OCI-LY3 (cell line): ENCODE measurements at regions not wholly inside any gene's neighbourhood (a gene's known extent, or its start where the extent isn't known, plus 50 kb on each side); places are given as distances from the start of the nearest gene placed in this dataset.

Source experiments
- H2AFZ ChIP-seq: fragments of 200-600, 300-600 bp; shearing (Covaris generic); 2 replicates; pipeline ENCODE4 v1.6.0; 2014; ENCODE audit warnings: antibody characterized with exemption, low read depth, low read length
- H3K27ac ChIP-seq: fragments of 200-600, 300-600 bp; sonication (generic); 2 replicates; pipeline ENCODE4 v1.5.1; 2014; ENCODE audit warnings: mild to moderate bottlenecking, low read length, moderate library complexity, mixed read lengths
- H3K27me3 ChIP-seq: fragments of 200-600, 300-600 bp; sonication (generic); 2 replicates; pipeline ENCODE4 v1.6.1; 2014; ENCODE audit warnings: low read depth, low read length, mixed read lengths
- H3K36me3 ChIP-seq: fragments of 200-600, 300-600 bp; sonication (generic); replicated peaks from 2 replicates; pipeline ENCODE3; 2014; ENCODE audit warnings: low read depth, low read length, mixed read lengths
- H3K4me1 ChIP-seq: fragments of 300-600, 200-600 bp; sonication (generic); 2 replicates; pipeline ENCODE4 v1.6.1; 2014; ENCODE audit warnings: low read length, mixed read lengths
- H3K4me2 ChIP-seq: fragments of 200-600, 300-600 bp; sonication (generic); 2 replicates; pipeline ENCODE4 v1.6.1; 2014; ENCODE audit warnings: low read length, mixed read lengths
- H3K4me3 ChIP-seq: fragments of 300-600, 200-600 bp; sonication (generic); 2 replicates; pipeline ENCODE4 v1.5.1; 2014; ENCODE audit warnings: antibody characterized with exemption, mild to moderate bottlenecking, low read length, moderate library complexity
- H3K79me2 ChIP-seq: fragments of 300-600, 200-600 bp; shearing (Covaris generic); 2 replicates; pipeline ENCODE4 v1.6.1; 2014; ENCODE audit warnings: mild to moderate bottlenecking, low read length, mixed read lengths
- H3K9ac ChIP-seq: fragments of 300-600, 200-600 bp; shearing (Covaris generic); 2 replicates; pipeline ENCODE4 v1.6.0; 2014; ENCODE audit warnings: mild to moderate bottlenecking, low read length, moderate library complexity
- H3K9me3 ChIP-seq: fragments of 200-600, 300-600 bp; shearing (Covaris generic); 2 replicates; pipeline ENCODE4 v1.6.1; 2014; ENCODE audit warnings: low read length, mixed read lengths; ENCODE audit not compliant: insufficient read depth
- H4K20me1 ChIP-seq: fragments of 200-600, 300-600 bp; sonication (generic); 2 replicates; pipeline ENCODE4 v1.6.1; 2016; ENCODE audit warnings: low read length, mixed read lengths; ENCODE audit not compliant: insufficient read depth
- CTCF ChIP-seq: fragments of 200-600, 300-600 bp; sonication (generic); IDR thresholded peaks from 2 replicates; pipeline ENCODE4 v1.5.1; 2014; ENCODE audit warnings: antibody characterized with exemption, low read length, low read depth
- EZH2phosphoT487 ChIP-seq: fragments of 200-600 bp; shearing (Covaris generic); IDR thresholded peaks from 2 replicates; pipeline ENCODE4 v1.6.1; 2018; ENCODE audit warnings: antibody characterized with exemption, mixed run types, low read depth

GRCh38 chr2:175355246-175355645, 173.7 kb upstream of the ATP5MC3 start:
- Histone ChIP-seq H3K9ac (no peak overlapping the region), H3K79me2 (no peaks in the 10 kb centered on the region), H3K27me3 (no peaks in the 10 kb centered on the region), H3K27ac (no peak overlapping the region), H4K20me1 (no peaks in the 10 kb centered on the region), H3K9me3 (no peaks in the 10 kb centered on the region), H3K36me3 (no peaks in the 10 kb centered on the region), H3K4me2 (no peak overlapping the region), H3K4me3 (no peak overlapping the region), H3K4me1 (no peaks in the 10 kb centered on the region), H2AFZ (no peak overlapping the region)
- TF ChIP-seq CTCF (no peak), EZH2phosphoT487 (no peak)

- H3K9ac ChIP-seq, result no peak overlapping the region
- no peaks in the 10 kb centered on the region for H4K20me1 ChIP-seq
- TF ChIP-seq CTCF, result no peak
- TF ChIP-seq EZH2phosphoT487, result no peak
- no peaks in the 10 kb centered on the region for H3K79me2 ChIP-seq
- no peaks in the 10 kb centered on the region for H3K27me3 ChIP-seq
- H2AFZ ChIP-seq, result no peak overlapping the region
- H3K36me3 ChIP-seq, result no peaks in the 10 kb centered on the region
- H3K4me1 ChIP-seq, result no peaks in the 10 kb centered on the region
- no peak overlapping the region for H3K4me2 ChIP-seq
- H3K4me3 ChIP-seq, result no peak overlapping the region
- no peaks in the 10 kb centered on the region for H3K9me3 ChIP-seq
- no peak overlapping the region for H3K27ac ChIP-seq
These were observed 171.8 kb upstream of the ATP5MC3 start for GRCh38 chr2:175353275-175353674.

GRCh38 chr2:175351512-175351911, 170.0 kb upstream of the ATP5MC3 start:
- H4K20me1 ChIP-seq, result no peaks in the 10 kb centered on the region
- H3K9me3 ChIP-seq, result no peaks in the 10 kb centered on the region
- H3K9ac ChIP-seq, result no peak overlapping the region
- no peaks in the 10 kb centered on the region for H3K27me3 ChIP-seq
- no peaks in the 10 kb centered on the region for H3K79me2 ChIP-seq
- TF ChIP-seq EZH2phosphoT487 (no peak), CTCF (no peak)
- no peaks in the 10 kb centered on the region for H3K4me1 ChIP-seq
- H3K36me3 ChIP-seq, result no peaks in the 10 kb centered on the region
- H2AFZ ChIP-seq, result no peak overlapping the region
- H3K27ac ChIP-seq, result no peak overlapping the region
- H3K4me3 ChIP-seq, result no peak overlapping the region
- H3K4me2 ChIP-seq, result no peak overlapping the region

- H3K4me2 ChIP-seq, result no peak overlapping the region
- H3K27me3 ChIP-seq, result no peaks in the 10 kb centered on the region
- no peaks in the 10 kb centered on the region for H3K36me3 ChIP-seq
- no peaks in the 10 kb centered on the region for H3K79me2 ChIP-seq
- no peaks in the 10 kb centered on the region for H3K4me1 ChIP-seq
- H3K9ac ChIP-seq, result no peak overlapping the region
- no peak overlapping the region for H3K27ac ChIP-seq
- no peak overlapping the region for H2AFZ ChIP-seq
- TF ChIP-seq EZH2phosphoT487 (no peak), CTCF (no peak)
- H4K20me1 ChIP-seq, result no peaks in the 10 kb centered on the region
- no peaks in the 10 kb centered on the region for H3K9me3 ChIP-seq
- no peak overlapping the region for H3K4me3 ChIP-seq
These were observed 168.6 kb upstream of the ATP5MC3 start for GRCh38 chr2:175350105-175350504.
